ENCODE measurements at regions not wholly inside any gene's neighbourhood (a gene's known extent, or its start where the extent isn't known, plus 50 kb on each side); places are given as distances from the start of the nearest gene placed in this dataset.

- TF ChIP-seq, protein P1, sequence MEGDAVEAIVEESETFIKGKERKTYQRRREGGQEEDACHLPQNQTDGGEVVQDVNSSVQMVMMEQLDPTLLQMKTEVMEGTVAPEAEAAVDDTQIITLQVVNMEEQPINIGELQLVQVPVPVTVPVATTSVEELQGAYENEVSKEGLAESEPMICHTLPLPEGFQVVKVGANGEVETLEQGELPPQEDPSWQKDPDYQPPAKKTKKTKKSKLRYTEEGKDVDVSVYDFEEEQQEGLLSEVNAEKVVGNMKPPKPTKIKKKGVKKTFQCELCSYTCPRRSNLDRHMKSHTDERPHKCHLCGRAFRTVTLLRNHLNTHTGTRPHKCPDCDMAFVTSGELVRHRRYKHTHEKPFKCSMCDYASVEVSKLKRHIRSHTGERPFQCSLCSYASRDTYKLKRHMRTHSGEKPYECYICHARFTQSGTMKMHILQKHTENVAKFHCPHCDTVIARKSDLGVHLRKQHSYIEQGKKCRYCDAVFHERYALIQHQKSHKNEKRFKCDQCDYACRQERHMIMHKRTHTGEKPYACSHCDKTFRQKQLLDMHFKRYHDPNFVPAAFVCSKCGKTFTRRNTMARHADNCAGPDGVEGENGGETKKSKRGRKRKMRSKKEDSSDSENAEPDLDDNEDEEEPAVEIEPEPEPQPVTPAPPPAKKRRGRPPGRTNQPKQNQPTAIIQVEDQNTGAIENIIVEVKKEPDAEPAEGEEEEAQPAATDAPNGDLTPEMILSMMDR (IDR thresholded peaks at IDR 0.05 in 4 of 5, conservative IDR thresholded peaks at IDR 0.05 in 1 of 5): no peak
- TF ChIP-seq POLR2A (IDR thresholded peaks at IDR 0.05): no peak
Measured at GRCh38 chr2:56133931-56134629, 49.7 kb upstream of the CCDC85A start.

All from gastrocnemius medialis (tissue), 4 donors.